ENCODE measurements at regions not wholly inside any gene's neighbourhood (a gene's known extent, or its start where the extent isn't known, plus 50 kb on each side); places are given as distances from the start of the nearest gene placed in this dataset.

- DNase-seq (ENCODE audit: low read depth in 4 of 4, low spot score in 3 of 4) = peak in 2 of 4 donors; percentile 14 to 31
Observed at GRCh38 chr13:106919638-106920037, 351.7 kb upstream of the ARGLU1 start.

- peak in 2 of 4 donors; percentile 26 to 41 for DNase-seq (ENCODE audit: low read depth in 4 of 4, low spot score in 3 of 4)
Observed at GRCh38 chr13:106919133-106919532, 351.2 kb upstream of the ARGLU1 start.

- DNase-seq (ENCODE audit: low read depth in 4 of 4, low spot score in 3 of 4) = peak in 1 of 4 donors; percentile 12
Observed at GRCh38 chr13:106918557-106918860, 350.6 kb upstream of the ARGLU1 start.

- DNase-seq (ENCODE audit: low read depth in 4 of 4, low spot score in 3 of 4) = peak; percentile 66 to 86 (median 74)
Observed at GRCh38 chr13:106917673-106918556, 350.0 kb upstream of the ARGLU1 start.

GRCh38 chr13:106917024-106917571 lies 349.2 kb upstream of the ARGLU1 start:
- DNase-seq (ENCODE audit: low read depth in 4 of 4, low spot score in 3 of 4) = no peak

DNA sequence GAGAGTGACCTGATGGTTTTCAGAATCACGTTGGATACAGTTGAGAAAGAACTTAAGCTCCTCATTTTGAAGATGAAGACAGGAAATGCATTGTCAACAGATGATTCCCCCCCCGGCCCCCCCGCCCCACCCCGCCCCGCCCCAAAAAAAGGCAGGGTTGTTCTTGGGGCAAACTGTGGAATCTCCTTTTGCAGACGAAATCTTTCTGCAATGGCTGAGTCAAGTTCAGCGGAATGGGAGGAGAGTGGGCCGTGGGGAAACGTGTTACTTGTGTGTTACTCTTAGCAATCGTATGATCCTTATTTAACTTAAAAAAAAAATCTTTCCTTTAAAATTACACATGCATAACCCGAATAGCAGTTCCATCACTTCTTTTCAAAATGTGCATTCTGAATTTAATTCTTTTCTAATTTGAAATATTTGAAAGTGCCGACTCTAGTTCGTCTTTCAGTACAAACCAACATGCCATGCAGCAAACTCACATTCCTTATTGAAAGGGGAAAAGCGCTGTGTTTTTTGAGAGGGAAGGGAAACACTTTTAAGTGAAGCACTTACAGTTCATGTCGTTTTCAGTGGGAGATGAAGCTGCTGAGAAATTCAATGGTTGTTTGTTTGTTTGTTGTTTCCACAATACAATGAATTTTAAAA lies 348.5 kb upstream of the ARGLU1 start:
- DNase-seq (ENCODE audit: low read depth in 4 of 4, low spot score in 3 of 4) = no peak

DNA sequence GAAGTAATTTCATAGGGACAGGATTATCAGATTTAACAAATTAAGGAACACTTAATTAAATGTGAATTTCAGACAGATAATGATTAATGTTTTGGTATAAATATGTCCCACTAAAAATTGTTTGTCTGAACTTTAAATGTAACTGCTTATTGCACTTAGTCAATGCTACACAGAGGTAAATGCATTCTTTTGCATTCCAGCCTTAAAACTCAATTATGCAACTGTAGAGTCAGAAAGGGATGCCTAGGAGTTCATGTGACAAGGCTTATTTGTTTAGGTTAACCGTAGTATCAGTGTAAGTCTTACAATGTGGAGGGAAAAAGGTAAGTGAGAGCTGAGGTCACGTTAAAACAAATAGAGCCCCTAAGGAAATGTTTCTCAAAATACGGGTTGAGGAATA lies 347.2 kb upstream of the ARGLU1 start:
- no peak for DNase-seq (ENCODE audit: low read depth in 4 of 4, low spot score in 3 of 4)

DNA sequence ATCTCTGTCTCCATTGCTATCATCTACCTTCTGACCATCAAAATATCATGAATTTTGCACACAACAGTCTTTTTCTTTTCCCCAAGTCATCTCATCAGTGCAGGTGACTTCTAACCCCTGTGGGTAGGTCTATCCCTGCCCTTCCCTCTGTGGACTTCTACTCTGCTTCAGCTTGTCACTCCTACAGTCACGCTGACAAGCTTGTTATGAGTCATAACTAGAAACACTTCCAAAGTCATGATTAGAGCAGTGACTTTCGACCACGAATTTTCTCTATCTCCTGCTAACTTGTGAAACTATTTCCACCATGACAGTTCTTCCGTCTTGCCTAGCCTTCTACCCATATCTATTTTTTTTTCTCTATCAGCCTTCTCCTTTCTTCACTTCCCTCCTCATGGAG lies 343.7 kb upstream of the ARGLU1 start:
- no peak for DNase-seq (ENCODE audit: low read depth in 4 of 4, low spot score in 3 of 4)

DNA sequence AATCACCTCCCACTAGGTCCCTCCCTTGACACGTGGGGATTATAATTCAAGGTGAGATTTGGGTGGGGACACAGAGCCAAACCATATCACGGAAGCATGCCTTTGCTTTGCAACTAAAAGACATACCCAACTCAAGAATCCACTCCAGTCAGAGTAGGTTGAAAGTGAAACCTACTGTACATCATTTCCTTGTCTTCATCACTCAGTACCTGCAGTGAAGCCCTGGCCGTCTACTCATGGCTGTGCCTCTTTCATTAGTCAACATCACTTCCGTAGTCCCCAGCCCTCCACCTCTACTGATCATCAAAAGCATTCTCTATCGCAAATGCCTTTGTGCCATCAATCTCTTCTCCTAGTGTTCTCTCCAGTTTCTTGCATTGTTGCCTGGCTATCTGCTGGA lies 343.1 kb upstream of the ARGLU1 start:
- DNase-seq (ENCODE audit: low read depth in 4 of 4, low spot score in 3 of 4) = no peak

GRCh38 chr13:106906426-106906996 lies 338.6 kb upstream of the ARGLU1 start:
- DNase-seq (ENCODE audit: low read depth in 4 of 4, low spot score in 3 of 4) = no peak

DNA sequence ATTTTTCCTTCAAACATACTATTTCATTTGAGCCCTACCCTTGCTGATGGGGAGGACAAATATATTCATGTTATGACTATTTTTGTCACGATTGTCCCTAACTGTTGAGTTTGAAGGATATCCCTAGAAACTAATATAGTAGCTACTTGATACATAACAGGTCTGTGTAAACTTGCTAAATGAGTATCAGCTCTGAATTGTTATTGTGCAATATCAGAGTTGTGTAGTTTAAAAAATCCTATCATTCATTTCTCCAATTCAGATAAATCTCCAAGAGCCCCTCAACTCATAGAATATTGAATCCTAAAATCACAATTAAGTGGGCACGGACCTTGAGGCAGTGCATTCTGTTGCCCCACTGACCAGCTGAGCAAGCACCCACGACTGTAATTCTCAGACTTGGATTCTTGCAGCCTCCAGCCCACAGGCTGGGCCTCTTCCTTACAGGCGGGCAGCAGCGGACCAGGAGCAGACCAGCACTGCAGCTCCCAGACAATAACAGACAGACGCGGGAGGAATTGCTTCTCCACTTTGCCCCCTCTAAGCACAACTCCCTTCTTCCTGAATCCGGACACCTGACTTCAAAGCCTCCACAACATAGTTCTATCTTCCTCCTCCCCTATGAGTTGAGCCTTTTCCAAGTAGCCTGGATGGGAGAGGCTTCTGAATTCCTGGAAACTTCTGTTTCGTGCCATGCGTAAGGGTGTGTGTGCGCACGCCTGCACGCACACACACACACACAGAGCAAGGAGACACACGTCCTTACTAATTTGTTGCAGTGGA lies 337.6 kb upstream of the ARGLU1 start:
- peak in 2 of 4 donors; percentile 2 to 15 for DNase-seq (ENCODE audit: low read depth in 4 of 4, low spot score in 3 of 4)

- DNase-seq (ENCODE audit: low read depth in 4 of 4, low spot score in 3 of 4) = no peak
Observed at GRCh38 chr13:106899442-106899841, 331.5 kb upstream of the ARGLU1 start.

DNA sequence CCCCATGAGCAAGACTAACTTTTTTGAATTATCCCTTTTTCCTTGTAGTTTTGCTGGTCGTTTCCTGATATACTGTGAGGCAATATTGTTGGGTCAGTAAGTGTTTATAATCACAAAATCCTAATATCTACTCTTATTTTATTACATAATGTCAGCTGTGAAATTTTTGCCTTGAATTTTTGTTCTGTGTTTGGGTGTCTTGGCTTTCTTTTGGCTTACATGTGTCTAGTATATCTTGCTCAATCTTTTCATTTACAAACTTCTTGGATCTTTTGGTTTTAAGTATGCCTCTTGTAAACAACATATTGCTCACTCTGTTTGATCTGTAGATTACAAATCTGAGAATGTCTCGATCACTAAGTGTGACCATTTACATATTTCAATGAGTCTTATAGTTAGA lies 330.3 kb upstream of the ARGLU1 start:
- DNase-seq (ENCODE audit: low read depth in 4 of 4, low spot score in 3 of 4) = no peak

DNA sequence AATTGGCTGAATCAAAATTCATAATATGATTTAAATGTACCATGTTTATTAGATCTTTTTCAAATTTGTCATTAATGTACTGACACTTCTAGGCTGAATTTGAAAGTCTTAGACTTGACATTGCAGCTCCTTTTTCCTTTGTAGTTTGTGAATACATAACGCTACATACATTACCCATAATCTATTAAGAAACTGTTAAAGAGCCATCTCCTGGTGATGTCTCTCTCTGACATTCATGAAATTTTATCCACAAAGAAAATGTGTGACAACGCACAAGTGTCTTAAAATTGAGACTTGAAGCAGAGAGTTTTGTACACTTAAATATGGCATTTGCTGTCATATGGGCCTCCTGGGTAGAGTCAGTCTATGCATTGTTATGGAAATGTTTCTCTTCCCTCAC lies 320.2 kb upstream of the ARGLU1 start:
- DNase-seq (ENCODE audit: low read depth in 4 of 4, low spot score in 3 of 4) = no peak

DNA sequence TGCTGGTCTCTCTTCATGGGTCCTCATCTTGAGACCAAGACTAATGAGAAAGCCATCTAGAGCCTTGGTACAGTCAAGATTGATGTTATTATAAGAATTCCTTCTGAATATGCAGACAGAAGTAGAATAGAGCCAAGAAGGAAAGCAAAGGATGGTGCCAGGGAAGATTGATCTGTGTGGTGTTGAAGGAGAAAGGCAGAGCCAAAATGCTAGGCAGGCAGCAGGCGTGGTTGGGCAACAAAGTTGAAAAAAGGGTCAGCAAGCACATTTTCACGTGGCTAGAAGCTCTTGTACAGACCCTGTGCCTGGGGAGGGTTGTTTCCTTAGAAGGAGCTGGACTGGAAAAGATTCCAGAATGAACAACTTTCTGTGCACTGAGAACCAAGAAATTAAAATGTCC lies 319.7 kb upstream of the ARGLU1 start:
- no peak for DNase-seq (ENCODE audit: low read depth in 4 of 4, low spot score in 3 of 4)

DNA sequence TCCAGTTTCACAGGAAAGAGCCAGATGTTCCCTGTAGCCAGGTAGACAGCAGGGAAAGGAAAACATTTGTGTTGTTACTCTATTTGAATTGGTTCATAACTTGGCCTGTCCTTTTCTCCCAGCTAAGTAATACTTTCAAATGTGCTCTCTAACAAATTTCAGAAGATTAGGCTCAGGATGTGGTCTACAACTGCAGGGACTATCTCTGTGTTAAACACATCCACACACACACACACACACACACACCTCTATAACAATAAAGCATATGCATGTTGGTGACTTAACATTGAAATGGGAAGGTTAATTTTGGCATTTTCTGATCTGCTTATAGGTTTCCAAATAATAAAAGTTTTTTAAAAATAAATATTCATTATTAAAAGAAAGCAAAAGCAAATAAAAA lies 316.0 kb upstream of the ARGLU1 start:
- no peak for DNase-seq (ENCODE audit: low read depth in 4 of 4, low spot score in 3 of 4)

DNA sequence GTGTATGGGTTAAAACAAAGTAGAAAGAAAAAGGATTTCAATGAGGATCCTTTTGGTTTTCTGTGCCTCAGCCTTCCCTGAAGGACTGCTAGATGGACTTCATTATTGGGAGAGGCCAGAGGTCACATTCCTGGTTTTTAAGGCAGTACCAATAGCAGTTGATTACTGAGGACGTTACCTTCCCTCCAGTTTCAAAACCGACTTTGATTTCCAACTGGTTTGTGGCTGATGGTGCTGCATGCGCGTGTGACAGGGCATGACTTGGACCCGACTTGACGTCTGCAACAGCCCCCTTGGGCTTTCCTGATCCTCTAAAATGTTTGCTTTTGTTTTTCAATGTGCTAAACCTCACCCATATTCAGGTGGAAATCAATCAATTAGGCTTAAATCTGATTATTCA lies 314.3 kb upstream of the ARGLU1 start:
- no peak for DNase-seq (ENCODE audit: low read depth in 4 of 4, low spot score in 3 of 4)

GRCh38 chr13:106879806-106880205 lies 311.9 kb upstream of the ARGLU1 start:
- DNase-seq (ENCODE audit: low read depth in 4 of 4, low spot score in 3 of 4) = no peak

GRCh38 chr13:106874323-106874722 lies 306.4 kb upstream of the ARGLU1 start:
- no peak for DNase-seq (ENCODE audit: low read depth in 4 of 4, low spot score in 3 of 4)

DNA sequence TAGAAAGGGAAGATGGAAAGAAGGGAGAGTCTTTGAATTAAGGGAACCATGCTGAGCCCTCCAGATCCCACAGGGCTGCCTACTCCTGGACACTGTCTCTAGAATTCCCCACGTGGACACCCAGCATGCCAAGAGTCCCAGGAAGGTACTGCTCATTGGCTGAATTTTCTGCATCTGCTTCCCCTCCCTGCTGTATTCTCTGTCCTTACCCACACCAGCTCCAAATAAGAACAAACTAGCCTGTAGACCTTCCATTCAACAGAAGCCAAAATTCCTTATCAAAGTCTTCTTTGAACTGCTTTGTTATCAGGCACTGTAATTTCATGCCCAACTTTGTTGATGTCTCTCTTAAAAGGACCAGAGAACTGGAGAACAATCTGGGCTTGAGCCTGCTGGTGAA lies 305.9 kb upstream of the ARGLU1 start:
- no peak for DNase-seq (ENCODE audit: low read depth in 4 of 4, low spot score in 3 of 4)

DNA sequence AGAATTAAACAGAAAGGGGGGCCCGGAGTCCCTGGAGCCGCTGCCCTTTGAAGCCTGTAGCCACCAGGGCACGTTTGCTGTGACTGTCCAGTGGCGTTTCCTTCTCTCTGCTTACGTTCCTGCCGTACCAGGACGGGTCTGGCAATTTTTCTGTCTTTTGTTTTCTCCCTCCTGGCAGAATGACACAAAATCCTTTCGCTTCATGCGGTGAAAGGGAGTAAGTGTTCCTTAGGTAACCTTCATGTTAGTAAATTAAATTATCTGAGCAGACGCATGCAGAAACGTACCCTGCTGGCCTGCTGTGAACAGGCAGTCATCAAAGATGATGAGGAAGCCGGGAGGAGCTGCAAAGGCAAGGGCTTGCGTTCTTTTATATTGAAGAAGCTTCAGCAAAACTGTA lies 299.3 kb upstream of the ARGLU1 start:
- no peak for DNase-seq (ENCODE audit: low read depth in 4 of 4, low spot score in 3 of 4)
